ENCODE measurements at regions not wholly inside any gene's neighbourhood (a gene's known extent, or its start where the extent isn't known, plus 50 kb on each side); places are given as distances from the start of the nearest gene placed in this dataset.

- no peak for DNase-seq (ENCODE audit: low read depth in 4 of 4, low spot score in 3 of 4)
These were observed 168.0 kb upstream of the RGMB start for GRCh38 chr5:98605426-98605825.

DNA sequence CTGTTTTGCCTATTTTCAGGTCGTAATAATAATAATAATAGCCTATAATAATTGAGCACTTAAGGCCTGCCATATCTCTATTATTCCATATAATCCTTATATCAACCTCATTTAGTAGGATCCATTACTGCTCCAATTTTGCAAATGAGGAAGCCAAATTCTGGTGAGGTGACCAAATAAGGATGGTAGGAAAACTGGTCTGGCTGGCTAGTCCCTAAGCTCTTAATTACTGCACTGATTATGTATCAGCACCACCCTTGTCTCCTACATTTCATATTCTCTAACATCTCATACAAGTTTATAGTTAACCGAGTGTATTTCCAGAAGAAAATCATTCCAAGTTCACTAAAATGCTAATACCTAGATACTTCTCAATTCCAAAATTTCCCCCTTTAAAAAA lies 166.5 kb upstream of the RGMB start:
- DNase-seq (ENCODE audit: low read depth in 4 of 4, low spot score in 3 of 4) = no peak

DNA sequence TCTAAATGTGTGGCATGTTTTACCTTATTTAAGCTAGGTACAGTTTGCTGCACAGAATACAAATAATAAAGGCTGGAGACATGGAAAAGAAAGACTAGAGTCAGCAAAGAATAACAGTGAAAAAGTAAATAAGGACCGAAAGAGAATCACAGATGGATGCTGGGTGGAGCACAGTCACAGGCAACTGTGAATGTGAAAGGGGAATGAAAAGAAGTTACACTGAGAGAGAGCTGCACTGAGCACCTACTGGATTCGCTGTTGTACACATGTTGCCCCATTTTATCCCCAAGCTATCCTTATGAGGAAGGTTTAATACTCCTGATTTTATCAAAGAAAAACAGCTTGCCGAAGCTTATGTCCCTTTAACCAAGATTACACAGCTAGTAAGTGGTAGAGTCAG lies 165.4 kb upstream of the RGMB start:
- no peak for DNase-seq (ENCODE audit: low read depth in 4 of 4, low spot score in 3 of 4)

- no peak for DNase-seq (ENCODE audit: low read depth in 4 of 4, low spot score in 3 of 4)
These were observed 159.1 kb upstream of the RGMB start for GRCh38 chr5:98614341-98614740.

DNA sequence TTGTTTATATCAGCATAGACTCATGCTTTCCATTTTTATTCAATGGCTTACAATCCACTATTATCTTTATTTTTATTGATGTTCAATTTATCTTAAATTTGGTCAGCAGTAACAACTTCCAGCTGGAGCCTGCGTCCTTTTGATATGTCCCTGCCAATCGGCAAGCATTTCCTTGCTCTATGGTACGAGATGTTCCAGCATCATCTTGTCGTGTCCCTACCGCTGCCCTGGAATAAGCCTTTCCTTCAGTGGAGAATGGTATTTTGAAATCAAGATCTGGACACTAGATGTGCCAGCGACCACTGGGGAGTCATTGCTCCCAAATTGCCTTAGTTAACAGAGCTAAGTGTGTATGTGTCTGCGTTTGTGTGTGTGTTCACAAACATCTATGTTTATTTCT lies 151.6 kb upstream of the RGMB start:
- no peak for DNase-seq (ENCODE audit: low read depth in 4 of 4, low spot score in 3 of 4)

DNA sequence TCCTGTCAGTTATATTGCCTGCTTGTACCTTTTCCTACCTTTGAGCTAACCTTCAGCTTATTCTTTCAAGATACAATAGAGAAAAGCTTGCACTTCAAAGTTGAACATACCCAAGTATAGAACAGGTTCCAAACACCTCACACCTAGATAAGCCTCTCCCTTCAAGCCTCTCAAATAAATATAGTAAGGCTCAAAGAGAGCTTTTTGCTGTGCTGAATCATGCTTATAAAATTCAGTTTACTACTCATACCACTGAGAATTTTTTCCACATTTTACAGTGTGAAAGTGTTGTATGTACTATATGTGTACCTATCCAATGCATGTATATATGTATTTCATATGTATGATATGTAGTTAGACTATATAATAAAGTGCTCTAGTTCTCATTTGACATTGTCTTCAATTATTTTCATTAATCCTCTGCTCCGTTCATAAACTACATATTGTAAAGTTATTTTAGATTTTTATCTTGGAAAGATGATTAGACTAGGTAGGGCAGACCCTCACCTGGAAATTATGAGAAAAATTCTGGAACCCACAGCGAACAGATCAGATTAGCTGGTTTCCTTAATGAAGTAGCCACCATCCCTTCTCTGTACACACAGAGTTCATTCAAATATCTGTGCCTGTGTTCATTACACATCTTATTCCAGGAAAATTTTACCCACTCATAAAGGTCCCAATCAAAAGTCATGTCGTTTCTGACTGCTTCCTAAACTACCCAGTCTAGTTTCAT lies 149.2 kb upstream of the RGMB start:
- DNase-seq (ENCODE audit: low read depth in 4 of 4, low spot score in 3 of 4) = no peak

DNA sequence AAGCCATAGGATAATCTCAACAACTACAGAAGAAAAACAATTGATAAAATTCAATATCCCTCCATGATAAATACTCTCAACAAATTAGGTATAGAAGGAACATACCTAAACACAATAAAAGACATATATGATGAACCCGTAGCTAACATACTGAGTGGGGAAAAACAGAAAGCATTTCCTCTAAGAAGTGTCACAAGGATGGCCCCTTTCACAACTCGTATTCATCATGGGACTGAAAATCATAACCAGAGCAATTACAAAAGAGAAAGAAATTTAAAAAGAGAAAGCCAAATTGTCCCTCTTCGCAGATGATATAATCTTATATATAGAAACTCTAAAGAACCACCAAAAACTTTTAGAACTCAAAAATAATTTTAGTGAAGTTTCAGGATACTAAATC lies 146.3 kb upstream of the RGMB start:
- no peak for DNase-seq (ENCODE audit: low read depth in 4 of 4, low spot score in 3 of 4)

DNA sequence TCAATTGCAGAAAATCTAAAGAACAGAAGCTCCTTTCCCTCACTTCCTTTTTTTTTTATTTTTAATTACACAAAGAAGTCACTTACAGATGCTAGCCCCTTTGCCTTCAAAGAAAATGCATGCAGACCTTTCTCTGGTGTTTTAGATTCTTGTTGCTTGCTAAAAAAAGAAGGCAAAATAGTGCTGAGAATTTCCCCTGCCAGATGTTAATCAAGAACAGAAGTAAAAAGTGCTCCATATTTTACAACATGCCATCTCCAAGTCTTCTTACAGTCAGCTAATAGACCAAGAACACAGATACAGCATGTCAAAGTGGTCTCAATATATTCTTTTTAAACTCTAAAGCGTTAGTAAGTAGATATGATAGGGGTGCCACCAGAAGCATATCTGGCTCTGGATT lies 142.8 kb upstream of the RGMB start:
- no peak for DNase-seq (ENCODE audit: low read depth in 4 of 4, low spot score in 3 of 4)

- no peak for DNase-seq (ENCODE audit: low read depth in 4 of 4, low spot score in 3 of 4)
These were observed 142.0 kb upstream of the RGMB start for GRCh38 chr5:98631311-98632054.

DNA sequence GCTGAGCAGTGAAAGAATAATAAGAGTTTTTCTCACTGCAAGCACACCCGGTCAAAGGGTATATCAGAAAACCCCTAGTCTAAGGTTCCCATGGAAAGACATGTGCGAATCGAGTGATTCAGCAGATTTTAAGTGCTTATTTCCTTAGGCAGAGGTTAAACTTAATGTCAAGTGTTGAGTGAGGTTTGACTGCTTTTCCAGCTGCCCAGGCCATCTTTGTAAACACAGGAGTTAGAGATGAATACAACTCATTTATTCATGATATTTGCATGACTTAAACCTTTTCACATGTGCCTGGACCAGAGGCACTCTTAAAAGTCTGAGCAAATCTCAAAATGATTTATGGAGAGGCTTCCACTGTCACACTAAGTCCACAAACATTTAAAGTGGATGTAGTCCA lies 137.8 kb upstream of the RGMB start:
- no peak for DNase-seq (ENCODE audit: low read depth in 4 of 4, low spot score in 3 of 4)

- no peak for DNase-seq (ENCODE audit: low read depth in 4 of 4, low spot score in 3 of 4)
These were observed 136.3 kb upstream of the RGMB start for GRCh38 chr5:98637116-98637515.

GRCh38 chr5:98637557-98637956 lies 135.9 kb upstream of the RGMB start:
- no peak for DNase-seq (ENCODE audit: low read depth in 4 of 4, low spot score in 3 of 4)

GRCh38 chr5:98638111-98638510 lies 135.4 kb upstream of the RGMB start:
- DNase-seq (ENCODE audit: low read depth in 4 of 4, low spot score in 3 of 4) = no peak

DNA sequence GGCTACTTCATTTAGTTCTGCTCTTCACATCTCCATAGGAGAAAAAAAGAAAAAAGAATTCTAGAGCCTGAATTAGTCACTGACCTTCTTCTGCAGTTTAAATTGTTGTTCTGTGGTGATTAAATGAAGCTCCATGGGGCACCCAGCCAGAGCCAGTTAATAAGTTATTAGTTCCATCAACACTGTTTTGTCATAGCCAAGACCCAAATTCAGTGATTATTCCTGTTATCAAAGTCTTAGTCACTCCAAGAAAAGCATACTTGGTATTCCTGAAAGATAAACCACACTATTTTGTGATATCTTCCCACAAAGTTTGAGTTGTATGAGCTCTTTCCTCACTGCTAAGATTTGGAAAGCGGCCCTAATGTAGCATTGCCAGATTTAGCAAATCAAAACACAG lies 134.8 kb upstream of the RGMB start:
- DNase-seq (ENCODE audit: low read depth in 4 of 4, low spot score in 3 of 4) = no peak

- no peak for DNase-seq (ENCODE audit: low read depth in 4 of 4, low spot score in 3 of 4)
These were observed 134.2 kb upstream of the RGMB start for GRCh38 chr5:98639274-98639673.

GRCh38 chr5:98641671-98642070 lies 131.8 kb upstream of the RGMB start:
- DNase-seq (ENCODE audit: low read depth in 4 of 4, low spot score in 3 of 4) = no peak

DNA sequence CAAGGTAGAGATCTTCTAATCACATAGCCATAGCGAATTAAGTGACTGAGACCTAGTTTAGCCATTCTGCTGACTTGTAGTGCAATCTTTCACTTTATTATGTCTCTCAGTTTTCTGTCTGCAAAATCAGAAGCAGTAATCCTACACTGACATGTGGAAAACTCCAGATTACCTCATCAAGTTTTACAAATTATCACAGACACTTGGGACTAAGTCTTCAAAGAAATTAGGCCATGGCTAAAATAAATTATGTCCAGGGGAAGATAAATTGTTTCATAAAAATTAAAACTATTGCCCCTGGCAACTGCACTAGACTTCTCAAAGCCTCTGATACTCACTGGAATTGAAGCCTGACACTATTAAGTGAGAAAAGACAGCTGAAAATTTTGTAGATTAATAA lies 129.9 kb upstream of the RGMB start:
- DNase-seq (ENCODE audit: low read depth in 4 of 4, low spot score in 3 of 4) = no peak

GRCh38 chr5:98651715-98652114 lies 121.7 kb upstream of the RGMB start:
- no peak for DNase-seq (ENCODE audit: low read depth in 4 of 4, low spot score in 3 of 4)

DNA sequence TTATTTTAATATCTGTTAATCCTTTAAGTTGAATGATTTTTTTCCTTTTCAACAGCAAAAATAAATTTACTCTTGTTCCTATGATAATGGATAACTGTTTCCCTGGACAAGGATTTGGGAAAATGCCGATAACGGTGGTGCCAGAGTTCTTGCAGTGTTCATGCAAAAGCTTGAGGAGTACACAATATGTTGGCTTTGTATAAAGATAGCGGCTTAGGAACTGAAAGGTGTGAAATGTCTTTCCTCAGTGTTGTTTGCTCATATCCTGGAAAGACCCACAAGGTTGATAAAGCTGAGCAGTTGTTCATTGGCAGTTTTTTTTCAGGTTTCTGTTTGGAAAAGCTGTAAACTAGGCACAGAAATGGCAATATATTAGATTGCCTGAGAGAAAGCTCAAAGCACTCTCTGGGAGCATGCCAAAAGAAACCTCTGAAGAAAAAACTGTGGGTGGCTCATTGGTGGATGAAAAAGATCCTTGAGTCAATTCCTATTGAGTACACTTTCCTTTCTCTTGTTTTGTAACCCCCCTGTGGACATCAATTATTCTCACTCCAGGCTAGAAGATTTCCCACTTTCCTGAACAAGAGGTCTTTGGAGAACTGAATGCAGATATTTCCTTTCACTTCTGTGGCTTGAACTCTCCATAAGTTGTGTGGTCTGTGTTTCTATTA lies 117.2 kb upstream of the RGMB start:
- no peak for DNase-seq (ENCODE audit: low read depth in 4 of 4, low spot score in 3 of 4)

- DNase-seq (ENCODE audit: low read depth in 4 of 4, low spot score in 3 of 4) = no peak
These were observed 116.7 kb upstream of the RGMB start for GRCh38 chr5:98656796-98657195.

- no peak for DNase-seq (ENCODE audit: low read depth in 4 of 4, low spot score in 3 of 4)
These were observed 115.9 kb upstream of the RGMB start for GRCh38 chr5:98657559-98657958.

GRCh38 chr5:98663521-98663920 lies 109.9 kb upstream of the RGMB start:
- DNase-seq (ENCODE audit: low read depth in 4 of 4, low spot score in 3 of 4) = no peak

Measured in right renal pelvis (tissue), 4 donors.